NCI-H2029 (cell line): ENCODE measurements at regions not wholly inside any gene's neighbourhood (a gene's known extent, or its start where the extent isn't known, plus 50 kb on each side); places are given as distances from the start of the nearest gene placed in this dataset.
A peak's percentile ranks its signal among the peaks of the same experiment; 100 is the strongest.

Source experiments
- DNase-seq: peaks from one replicate; lab custom pipeline; 2025; lab: John Stamatoyannopoulos, UW

DNA sequence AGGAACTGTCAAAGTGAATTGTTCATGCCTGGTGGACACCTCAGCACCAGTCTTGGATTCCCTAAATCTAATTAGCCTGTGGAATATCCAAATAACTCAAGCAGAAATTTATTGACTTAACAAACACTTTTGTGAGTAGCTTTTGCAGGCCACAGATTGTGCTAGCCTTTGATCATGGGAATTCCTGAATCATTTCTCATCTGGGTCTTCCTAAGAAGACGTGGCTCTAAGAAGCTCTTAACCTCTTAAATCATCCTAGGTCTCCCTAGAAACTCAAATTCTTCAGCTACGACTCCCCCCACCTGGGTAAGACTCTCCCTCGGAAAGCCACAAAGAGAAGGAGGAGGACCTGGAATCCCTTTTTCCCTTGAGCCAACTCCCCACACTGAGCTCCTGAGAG is 53.8 kb upstream of the PSEN2 start:
- DNase-seq: no peak

DNA sequence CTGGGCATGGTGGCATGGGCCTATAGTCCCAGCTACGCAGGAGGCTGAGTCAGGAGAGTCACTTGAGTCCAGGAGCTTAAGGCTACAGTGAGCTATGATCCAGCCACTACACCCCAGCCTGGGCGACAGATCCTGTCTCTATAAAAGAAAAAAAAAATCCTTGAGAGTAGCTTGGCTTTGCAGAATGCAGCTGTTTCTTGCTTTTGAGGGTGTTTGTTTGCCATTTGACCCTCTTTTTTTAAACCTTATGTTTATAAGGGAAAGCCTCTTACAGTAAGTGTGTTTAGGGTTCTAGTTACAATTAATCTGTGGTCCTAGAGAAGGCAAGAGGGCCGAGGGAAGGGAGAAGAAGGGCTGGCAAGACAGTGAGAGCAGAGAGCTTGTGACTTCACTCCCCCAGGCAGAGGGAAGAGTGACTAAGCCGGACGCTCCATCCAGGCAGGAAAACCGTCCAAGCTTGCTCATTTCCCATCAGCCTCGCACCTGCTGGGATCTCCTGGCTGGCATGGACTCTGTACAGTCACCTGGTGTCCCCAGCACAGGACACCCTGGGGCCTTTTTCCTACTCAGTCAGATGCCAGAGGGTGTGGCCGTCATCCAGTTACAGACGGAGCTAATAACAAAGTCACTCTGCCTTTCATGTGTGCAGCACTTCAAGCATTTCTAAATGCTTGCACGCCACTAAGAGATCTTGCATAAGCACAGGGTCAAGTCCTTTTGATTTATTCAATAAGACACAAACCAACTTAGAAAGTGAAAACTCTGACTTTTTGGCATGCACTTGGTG is 55.5 kb upstream of the PSEN2 start:
- peak; percentile 53 for DNase-seq

DNA sequence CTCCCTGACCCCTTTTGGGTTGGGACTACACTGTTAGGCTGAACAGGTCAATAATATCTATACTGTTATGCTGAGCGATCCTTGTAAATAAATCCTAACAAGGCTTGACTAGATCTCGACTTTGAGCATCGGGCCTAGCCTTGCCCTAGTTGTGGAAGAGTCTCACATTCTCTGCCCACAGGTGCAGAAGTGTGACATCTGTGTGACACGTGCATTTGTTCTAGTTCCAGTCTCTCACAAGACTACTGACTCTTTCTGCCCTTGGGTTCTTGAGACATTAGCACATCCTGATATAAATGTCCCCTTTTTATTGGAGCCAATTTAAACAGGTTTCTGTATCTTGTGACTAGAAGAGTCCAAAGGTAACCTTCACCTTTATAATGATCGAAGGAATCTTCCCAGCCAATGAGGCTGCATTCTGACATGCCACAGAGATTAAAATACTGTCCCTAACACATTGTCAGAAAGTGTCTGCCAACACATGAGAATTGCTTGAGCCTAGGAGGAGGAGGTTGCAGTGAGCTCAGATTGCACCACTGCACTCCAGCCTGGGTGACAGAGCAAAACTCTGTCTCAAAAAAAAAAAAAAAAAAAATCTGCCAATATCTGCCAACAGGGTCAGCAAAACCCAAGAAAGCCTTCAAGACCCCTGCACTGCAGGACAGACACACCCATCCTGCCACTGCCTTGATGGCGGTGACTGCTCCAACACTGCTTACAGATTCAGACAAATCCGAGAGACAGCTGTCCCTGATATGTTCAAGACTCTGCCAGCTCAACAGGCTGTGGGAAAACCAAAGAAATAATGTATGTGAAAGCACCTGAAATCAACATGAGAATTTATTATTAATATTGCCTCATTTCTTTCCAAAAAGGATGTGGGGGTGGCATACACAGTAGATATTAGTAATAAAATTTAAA is 56.5 kb upstream of the PSEN2 start:
- DNase-seq: no peak

DNA sequence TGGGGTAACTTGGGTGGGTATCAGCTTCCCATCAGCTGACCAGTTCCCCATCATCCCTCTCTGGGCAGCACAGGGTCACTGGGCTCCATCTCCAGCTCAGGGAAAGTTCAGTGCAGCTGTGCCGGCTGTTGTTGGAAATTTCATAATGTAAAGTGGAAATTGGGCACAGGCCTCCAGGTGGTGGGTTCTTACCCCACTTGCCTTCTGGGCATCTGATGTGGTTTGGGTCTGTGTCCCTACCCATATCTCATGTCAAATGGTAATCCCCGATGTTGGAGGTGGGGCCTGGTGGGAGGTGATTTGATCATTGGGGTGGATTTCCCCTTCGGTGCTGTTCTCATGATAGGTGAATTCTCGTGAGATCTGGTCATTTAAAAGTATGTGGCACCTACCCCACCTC is 59.7 kb upstream of the PSEN2 start:
- DNase-seq: no peak

DNA sequence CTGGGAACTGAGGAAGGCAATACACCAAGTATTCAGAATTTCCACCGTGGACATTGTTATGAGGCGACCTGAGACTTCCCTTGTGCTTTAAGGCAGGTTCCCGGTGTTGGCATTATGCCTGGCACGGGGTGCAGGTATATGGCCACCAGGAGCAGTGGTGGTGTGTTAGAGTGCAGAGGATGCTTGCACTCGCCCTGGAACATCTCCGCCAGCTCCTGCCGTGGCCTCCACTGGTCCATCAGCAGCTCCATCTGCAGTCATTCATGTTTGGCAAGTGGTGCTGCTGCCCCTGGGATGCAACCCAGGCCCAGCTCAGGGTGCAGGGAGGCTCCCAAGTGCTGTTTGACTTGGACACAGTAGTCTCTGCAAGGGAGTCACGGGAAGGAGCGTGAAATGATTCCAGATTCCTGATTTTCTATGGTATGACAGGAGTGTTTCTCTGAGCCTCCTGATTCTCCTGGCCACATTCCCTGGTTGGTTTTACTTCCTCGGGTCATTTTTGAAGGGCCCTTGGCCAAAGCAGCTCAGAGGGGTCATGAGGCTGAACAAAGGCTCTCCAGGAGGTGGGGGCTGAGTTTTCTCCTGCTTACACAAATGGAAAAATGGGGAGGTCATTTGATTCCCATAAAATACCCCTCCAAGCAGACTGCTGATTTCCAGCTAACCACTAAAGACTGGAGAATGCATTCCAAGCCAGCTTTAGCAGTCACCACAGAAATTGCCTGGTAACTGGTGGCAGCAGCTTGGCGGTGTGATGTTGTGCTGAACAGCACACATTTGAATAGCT is 60.4 kb upstream of the PSEN2 start:
- no peak for DNase-seq

DNA sequence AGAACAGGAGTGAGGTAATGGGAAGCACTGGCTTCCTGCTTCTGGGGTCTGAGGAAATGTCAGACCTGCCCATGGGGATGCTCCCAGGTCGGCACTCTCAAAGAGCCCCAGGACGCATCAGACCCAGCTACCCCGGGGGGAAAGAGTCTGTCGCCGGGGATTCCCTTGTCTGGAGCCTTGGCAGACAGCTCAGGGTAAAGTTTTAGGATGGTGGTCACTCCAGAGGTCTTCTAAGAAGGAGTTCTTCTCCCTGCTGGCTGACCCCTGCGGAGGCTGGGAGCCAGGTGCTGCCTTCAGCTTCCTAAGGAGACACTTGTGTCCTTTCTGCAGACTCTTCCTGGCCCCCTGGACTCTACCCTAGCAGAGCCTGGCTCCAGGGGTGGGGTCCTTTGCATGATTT is 61.9 kb upstream of the PSEN2 start:
- no peak for DNase-seq

DNA sequence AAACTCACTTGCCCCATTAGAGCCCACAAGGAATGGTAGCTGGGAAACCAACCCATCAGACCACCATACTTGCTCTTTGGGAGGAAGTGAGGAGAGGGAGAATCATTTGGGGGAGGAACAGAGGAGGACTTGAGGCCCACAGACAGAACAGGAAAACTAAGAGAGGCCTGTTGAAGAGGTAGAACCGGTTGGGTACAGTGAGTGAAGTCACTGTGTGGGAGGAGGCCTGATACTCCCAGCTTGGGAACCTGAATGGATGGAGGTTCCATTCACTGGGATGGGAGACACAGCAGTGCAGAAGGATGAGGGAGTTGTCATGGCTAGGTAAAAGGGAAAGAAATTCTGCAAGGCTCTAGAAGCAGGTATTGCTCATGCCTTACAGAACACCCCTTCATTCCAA is 63.4 kb upstream of the PSEN2 start:
- no peak for DNase-seq

DNA sequence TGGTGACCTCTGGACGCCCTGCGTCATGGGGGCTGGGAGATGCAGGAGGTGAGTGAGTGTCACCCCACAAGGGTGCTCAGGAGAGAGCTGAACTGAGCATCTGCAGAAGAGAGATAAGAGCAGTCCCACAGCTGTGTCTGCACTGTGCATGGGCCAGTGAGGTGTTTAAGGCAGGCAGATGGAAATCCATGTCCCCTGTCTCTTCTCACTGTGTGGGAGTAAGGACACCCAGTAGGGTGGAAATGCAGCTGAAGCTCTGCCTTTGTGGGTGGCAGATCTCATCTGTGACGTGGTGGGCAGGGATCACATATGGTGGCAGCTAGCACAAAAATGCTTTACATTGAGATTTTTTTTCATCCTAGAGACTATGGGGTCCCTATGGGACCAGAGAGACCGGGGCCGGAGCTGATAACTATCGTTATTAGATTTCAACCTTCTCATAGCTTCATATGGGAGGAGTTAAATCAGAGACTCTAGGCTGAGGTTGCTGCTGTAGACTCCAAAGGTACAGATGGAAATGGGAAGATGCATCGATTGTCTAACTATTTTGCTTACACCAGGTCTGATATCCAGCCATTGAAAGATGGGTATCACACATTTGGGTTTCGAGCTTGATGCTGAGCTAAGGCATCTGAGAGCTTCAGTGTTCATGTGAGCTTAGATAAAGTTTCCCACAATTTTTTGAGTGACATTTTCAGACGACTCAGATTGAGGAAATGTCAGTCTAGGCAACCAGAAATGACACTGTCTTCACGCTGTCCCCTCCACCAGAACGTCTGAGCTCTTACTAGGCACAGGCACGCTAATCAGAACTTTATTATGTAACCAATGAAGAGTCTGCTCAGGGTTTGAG is 65.3 kb upstream of the PSEN2 start:
- no peak for DNase-seq

DNA sequence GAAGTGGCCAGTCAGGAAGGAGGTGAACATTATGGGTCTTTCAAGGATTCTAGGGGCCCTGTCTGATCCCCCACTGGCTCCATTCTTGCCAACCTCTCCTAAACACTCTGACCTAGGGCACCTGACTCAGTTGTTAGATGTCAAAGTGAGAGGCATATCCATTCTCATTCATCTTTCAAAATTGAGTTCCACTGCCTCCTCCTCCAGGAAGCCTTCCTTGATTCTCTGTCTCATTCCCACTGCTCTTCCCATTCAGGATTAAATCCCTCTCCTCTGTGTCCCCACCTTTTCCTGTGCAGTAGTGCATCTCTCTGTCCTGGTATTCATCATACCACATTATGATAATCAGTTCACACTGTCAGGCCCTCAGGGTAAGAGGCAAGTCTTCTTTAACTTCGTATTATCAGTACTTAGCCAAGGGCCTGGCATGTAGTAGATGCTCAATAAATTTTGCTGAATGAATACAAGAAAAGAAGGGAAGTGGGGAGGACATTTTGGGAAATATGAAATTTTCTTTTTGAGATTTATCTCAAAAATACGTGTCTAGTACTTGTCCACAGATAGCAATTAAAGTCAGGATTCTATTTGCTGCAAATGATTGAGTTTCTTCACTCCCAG is 61.8 kb upstream of the ITPKB start:
- DNase-seq: no peak

DNA sequence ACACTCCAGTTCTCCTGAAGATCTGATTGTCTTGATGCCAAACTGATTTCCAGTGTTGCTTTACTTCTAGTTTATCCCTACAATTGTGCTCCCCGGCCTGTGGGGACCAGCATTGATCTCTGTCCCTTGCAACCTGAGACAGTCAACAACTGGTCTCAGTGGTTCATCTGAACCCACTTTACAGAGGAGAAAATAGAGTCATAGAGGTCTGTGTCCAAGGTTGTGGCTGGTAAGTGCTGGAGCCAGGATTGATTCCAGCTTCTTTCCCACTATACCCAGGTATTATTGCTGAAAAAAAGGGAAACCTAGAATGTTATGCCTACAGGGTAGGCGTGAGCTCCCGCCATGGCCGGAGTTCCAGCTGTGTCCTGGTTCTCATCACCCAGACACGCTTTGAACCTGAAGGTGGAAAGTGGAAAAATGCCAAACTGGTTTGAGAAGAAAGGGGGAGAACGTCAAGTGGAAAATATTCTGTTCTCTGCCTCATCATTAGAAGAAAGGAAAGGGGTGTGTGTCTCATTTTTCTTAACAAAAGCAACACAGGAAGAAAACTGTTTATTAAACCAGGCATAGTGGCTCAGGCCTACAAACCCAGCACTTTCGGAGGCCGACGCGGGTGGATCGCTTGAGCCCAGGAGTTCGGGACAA is 60.7 kb upstream of the ITPKB start:
- no peak for DNase-seq

DNA sequence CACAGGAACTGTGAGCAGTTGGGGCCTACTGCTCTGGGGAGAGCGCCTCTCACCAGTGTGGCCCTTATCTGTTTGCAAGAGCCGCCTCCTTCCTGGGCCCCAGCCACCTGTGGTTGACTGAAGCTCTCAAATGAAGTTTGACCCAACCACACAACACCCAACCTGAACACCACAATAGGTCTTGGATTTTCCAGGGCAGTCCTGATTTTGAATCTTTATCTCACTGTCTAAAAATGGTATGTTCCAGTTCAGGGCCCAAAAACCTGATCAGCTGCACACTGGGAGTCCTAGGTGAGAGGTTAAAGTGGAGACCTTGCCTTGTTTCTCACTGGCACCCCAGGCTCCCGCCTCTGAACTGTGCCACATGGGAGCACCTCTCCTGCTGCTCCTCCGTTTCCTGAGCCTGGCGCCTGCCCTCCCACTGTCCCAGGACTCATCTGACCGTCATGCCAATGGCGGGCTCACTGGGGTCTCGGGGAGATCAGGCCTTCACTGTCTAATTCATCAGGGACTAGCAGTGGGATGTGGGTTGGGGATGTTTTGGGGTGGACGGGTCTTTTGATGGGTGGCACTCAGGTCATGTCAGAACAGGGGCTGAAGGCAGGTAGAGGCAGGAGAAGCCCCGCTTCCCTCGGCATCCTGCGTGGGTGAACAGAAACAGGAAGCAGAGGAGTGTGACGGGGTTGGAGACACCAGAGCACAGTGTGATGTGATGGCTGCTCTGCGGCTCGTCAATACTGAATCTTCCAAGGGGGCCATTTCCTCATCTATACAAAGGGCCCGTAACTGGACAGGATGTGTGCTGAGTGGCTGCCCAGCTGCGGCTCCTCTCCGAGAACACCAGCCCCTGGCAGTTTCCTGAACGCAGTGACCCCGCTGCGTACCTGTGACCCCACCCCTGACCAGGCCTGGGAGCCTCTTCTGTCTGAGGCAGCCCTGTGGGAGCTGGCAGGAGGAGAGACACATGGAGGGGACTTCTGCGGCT is 59.6 kb upstream of the ITPKB start:
- DNase-seq: no peak

DNA sequence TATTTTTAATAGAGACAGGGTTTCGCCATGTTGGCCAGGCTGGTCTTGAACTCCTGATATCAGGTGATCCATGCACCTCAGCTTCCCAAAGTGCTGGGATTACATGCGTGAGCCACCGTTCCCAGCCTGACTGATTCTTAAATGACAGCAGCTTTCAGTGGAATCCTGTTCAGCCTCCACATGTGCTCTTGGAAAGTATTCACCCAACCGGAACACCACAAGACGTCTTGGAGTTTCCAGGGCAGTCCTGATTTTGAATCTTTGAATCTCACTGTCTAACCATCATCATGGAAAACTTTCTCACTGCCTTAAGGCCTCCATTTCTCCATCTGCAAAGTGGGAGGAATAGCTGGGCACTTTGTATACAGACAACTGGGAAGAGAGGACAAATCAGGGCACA is 58.1 kb upstream of the ITPKB start:
- DNase-seq: no peak

DNA sequence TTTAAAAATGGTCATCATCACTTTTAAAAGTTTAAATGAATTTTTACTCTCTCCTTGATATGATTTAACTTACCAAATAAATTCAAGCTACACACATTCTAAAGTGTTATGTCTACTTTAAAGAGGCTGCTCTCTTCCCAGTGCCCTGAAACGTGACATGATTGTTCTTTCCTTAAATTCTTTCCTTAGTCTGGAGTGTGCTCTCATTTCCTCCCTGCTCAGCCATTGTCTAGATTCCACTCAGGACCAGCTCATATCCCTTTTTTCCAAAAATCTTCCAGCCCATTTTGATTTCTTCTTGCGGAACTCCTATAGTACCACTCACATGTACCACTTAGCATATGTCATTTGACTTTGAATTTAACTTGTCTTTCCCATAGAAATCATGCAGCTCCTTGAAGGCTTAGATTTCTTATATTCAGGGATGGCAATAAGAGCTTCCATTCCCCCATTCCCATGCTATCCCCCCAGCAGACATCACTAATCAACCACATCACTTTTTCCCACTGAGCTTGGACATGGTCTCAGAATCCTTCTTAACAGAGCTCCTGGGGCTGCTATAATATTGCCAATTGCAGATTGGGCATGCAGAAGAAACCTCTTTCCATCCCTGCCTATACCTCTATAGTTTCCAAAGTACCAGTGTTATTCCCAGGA is 54.7 kb upstream of the ITPKB start:
- no peak for DNase-seq

DNA sequence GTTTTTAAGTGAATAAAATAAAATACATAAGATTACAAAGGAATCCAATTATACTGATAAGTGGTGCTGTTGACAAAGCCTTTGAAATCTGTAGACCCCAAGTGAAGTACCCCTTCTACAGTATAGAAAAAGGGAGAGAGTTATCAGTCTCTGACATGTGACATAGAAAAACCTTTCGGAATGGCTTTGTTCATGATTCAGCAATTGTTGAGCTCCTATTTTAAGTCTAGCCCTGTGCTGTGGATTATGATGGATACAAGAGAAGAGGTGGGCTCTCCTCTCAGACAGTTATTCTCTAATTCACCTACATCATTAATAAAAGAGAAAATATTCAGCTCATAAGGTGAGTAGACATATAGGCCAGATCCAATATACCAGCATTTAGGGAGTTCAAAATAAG is 53.3 kb upstream of the ITPKB start:
- no peak for DNase-seq

DNA sequence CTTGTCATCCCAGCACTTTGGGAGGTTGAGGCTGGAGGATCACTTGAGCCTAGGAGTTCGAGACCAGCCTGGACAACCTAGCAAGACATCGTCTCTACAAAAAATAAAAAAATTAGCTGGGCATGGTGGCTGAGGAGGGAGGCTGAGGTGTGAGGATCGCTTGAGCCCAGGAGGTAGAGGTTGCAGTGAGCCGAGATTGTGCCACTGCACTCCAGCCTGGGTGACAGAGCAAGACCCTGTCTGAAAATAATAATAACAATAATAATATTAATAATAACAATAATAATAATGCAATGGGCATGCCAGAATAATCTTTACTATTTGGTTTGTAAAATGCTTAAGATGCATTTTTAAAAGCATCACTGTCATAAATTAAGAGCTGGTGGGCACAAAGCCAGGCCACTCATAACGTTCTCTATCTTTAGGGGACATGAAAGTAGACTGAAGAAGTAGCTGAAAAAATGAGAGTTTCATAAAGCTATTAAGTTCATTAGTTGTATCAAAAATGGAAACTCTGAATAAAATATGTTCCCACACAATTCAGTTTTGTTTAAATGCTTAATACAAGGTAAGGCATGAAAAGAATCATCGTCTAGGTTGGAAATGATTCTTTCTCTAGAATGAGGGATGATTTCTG is 51.6 kb upstream of the ITPKB start:
- no peak for DNase-seq

DNA sequence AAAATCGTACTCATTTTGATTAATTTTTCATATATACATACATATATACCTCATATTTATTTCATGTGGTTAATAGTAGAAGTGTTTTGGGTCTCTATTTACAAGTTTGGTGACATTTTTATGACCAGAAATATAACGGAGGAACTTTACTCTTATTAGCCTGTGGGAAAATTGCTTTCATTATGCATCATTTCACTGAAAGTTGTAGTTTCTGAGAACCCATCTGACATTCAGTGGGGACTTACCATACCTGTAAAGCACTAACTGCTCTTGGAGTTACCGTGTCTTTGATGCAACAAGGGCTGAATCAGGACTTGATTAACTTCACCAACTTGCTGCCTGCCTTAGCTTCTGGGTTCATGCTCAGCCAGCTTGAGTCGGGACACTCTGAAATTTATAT is 49.9 kb upstream of the ITPKB start:
- DNase-seq: no peak
